TTC549 (cell line): ENCODE measurements at regions not wholly inside any gene's neighbourhood (a gene's known extent, or its start where the extent isn't known, plus 50 kb on each side); places are given as distances from the start of the nearest gene placed in this dataset.
"Not testable (repeated sequence)": the region's sequence is repeated elsewhere in the genome, so short reads cannot be mapped to it uniquely, and the experiment has no call there.

ENCODE experiments used
- FAIRE-seq: peaks from 2 replicates; lab custom pipeline; 2012; peaks lifted over from hg19 to GRCh38; lab: Jason Lieb, UNC

DNA sequence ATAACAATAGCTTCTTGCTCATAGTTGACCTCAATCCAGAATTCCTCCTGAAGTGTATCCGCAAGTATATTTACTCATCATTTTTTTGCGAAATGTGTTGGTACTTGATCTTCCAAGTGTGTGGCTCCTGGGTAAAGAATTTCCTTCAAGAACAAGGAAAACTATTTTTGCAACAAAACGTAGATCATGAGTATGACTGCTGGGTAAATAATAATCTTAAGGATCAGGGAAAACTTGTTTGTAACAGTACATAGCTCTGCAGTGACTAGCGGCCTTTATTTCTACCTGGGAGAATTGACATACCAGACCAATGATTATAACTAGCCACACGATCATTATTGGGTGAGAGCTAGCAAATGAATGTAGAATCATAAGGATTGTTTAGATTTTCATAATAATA is 1311.7 kb downstream of the ARAP2 start:
- no peak for FAIRE-seq

DNA sequence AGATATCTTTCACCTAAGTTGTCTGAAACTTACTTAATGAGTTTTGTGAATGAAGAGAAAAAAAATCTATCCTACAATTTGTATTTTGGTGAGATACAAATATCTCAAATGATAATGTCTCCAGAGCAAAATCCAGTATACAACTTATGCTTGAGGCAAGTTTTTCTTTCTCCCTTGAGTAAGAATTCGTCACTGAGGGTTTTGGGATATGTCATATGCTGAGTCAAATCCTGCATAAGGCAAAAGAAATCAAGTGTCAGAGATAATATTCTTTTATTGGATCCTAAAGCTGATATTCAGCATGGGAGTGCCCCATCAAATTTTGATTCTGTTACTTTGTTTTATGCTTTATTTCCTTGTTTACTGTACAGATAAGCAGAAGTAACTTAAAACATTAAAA is 1308.6 kb downstream of the ARAP2 start:
- no peak for FAIRE-seq

DNA sequence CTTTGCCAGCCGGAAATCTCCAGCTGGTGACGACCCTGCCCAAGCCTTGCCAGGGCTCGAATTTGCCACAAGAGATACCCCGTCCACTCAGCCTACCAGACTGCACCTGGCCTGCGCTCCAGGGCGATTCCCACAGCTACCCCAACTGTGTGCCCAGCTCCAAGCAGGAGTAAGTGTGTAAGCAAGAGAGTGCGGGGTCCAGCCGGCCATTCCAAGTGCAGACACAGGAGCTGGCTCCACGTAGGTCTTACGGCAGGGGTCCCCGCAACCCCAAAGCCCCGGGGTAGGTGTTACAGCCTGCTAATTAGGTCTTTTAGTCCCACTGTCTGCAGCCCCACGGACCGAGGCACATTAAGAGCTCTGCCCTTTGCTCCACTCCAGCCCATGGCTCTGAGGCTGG is 1305.2 kb downstream of the ARAP2 start:
- FAIRE-seq, result no peak

DNA sequence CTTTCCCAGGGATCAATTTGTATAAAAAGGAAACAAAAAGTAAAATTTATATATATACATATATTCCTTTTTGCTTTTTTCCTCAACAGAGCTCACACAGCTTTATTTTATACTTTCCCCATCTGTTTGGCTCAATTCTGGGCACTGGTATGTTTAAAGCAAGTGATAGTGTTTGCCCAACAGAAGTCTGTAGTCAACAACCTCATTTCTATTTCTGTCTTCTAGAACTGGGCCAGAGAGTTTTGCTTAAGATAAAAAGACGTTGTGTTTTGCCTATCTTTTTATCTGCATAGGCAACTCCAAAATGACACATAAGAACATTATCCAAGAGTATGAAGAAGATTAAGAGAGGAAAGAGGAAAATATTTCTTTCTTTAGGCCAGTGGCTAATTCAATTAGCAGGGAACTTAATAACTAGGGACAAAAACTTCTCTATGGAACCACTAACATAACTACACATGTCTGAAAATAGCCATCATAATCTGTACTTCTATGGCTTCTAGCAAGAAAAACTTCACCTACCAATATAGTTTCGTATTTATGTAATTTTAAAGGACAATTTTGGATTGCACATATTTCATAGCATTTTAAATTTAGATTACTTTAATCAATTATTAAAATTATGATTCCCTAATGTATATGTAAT is 1300.5 kb downstream of the ARAP2 start:
- FAIRE-seq, result no peak

DNA sequence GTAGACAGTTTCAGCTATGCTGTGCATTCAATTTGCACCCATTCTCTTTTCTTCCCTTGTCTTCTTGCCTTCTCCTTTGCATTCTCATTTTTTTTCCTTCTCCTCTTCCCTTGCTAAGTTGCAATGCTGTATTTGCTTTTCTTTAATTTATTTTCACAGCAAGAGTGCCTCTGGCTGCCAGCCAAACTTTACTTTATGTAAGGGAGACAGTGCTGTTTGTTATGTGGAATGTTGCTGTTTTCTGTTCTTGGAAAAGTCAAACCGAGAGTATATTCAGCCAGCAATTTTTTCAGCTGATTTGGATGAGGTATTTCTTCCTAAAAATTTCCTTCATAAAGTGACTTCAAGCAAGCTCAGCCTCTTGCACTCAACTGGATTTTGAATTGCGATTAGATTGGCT is 1293.4 kb downstream of the ARAP2 start:
- FAIRE-seq, result no peak

DNA sequence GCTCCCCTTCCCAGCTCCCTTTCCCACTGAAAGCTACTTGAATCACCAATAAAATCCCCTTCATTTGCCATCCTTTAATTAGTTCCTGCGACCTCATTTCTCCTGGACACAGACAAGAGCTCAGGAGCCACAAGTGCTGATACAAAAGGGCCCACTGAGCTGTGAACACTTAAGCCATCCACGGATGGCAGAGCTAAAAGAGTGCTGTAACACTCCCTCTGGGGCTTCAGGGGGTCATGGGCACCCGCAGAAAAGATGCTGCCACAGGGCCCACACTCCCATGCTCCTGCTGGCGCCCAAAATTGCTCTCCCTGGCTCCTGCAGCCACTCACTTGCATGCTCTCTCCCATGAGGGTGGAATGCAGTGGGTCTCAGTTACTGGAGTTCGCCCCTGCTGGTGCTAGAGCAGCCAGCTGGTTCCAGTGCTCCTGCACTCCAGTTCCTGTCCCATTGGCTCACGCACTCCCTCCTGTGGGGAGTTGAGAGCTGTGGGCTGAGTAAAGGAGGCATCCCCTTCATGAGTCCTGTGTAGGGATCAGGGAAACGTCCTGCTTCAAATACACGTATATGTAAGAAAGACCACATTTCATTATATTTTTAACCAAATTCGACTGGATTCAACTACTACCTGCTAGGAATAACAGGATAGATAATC is 1291.0 kb downstream of the ARAP2 start:
- no peak for FAIRE-seq

DNA sequence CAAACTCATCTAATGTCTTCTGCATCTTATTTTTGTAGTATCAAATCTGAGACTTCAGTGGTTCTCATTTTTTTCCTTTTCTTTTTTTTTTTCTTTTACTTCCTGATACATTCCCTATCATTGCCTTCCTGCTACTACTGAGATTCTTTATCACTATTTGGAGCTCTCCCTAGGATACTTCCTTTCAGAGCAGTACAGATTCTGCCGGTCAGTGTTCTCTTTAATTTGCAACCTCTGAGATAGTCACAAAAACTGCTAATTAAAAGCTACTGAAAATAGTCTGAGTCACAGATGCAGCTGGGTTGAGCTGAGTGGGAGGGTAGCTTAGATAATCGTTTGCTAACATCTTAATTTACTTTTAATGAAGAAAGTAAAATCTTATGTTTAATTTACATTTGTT is 1279.7 kb downstream of the ARAP2 start:
- FAIRE-seq, result no peak

DNA sequence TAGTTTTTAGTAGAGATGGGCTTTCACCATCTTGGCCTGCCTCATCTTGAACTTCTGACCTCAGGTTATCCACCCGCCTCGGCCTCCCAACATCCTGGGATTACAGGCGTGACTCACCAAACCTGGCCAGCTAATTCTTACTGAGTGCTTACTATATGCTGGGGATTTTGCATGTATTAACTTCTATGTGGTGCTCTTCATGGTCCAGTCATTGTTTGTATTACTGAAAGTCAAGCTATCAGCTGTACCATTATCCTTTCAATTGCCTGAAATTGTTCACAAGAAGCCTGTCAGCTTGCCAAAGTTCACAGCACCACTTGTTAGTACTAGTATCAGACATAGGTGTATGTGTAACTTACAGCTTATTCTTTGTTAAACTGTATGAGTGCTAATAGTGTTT is 1272.1 kb downstream of the ARAP2 start:
- no peak for FAIRE-seq

DNA sequence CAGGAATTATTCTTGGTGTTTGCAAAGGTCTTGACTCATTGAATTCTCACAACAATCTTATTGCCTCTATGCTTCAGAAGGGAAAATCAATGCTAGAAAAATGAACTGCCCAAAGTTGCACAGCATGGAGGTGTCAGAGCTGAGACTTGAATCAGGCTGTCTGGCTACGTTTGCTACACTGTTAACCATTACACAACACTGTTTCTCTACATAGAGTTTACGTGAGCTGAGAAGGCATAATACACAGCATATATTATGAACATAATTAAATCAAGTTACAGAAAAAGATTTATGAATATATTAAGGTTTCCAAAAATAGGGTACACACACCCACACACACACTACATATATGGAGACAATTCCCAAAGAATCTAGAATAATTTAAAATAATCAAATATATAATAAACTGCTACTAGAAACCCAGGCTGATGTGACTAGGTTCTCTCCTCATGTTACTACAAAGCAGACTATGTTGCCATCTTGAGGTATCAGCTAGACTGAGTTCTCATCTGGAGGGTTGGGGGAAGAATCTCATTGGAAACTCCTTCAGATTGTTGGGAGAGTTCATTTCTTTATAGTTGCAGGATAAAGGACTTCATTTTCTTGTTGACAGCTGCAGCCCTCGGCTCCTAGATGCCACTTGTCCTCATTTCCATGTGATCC is 1270.5 kb downstream of the ARAP2 start:
- no peak for FAIRE-seq

DNA sequence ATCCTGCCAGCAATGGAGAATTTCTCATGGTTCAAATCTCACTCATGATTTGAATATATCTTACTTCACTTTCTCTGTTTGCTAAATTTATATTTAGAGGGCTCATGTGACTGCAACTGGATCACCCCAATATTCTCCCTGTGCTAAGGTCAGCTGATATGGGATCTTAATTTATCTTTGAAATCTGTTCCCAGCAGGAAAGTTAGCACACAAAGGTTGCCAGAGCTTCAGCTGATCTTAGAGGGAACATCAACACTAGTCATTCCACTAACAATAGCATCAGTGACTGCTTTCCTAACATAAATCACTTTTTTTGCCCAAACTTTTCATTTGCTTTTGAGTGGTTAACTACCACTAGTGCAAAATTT is 1270.0 kb downstream of the ARAP2 start:
- no peak for FAIRE-seq

DNA sequence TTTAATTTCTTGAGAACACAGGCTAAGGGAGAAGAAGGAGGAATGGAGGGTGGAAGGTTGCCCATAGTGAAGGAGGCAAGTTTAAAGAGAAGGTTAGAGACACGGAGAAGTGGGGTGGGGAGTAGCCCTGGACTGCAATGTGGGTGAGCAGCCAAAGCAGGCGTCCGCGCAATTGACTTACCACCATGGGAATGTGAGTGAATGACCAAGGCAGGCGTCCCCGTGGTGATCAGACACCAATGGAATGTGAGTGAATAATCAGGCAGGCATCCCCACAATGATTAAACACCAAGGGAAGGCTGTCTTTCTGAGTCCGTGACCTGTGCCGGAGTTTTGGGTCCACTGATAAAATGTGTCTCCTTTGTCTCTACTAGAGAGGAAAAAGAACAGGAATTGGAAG is 1223.1 kb downstream of the ARAP2 start:
- FAIRE-seq, result not testable (repeated sequence)

DNA sequence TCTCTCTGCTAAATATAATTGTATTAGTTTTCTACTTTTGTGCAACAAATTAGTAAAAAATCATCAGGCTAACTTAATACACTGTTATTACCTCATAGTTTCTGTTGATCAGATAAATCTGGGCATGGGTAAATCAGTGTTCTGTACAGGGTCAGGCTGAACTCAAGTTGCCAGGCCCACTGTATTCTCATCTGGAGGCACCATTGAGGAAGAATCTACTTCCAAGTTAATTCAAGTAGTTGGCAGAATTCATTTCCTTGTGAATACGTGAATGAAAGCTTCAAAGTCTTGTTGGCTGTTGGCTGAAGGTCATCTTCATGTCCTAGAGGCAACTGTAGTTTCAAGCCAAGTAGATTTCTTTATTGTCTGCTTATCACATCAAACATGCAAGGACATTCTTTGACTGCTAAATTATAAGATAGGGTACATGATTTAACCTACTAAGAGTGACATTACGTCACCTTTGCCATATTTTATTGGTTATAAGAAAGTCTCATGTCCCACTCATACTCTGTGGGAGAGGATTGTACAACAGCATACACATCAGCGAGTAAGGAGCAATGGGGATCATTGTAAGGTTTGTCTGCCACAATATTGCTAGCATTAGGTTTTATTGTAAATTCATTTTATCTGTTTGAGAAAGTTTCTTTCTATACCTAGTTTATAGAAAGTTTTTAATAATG is 1219.0 kb downstream of the ARAP2 start:
- FAIRE-seq, result no peak

DNA sequence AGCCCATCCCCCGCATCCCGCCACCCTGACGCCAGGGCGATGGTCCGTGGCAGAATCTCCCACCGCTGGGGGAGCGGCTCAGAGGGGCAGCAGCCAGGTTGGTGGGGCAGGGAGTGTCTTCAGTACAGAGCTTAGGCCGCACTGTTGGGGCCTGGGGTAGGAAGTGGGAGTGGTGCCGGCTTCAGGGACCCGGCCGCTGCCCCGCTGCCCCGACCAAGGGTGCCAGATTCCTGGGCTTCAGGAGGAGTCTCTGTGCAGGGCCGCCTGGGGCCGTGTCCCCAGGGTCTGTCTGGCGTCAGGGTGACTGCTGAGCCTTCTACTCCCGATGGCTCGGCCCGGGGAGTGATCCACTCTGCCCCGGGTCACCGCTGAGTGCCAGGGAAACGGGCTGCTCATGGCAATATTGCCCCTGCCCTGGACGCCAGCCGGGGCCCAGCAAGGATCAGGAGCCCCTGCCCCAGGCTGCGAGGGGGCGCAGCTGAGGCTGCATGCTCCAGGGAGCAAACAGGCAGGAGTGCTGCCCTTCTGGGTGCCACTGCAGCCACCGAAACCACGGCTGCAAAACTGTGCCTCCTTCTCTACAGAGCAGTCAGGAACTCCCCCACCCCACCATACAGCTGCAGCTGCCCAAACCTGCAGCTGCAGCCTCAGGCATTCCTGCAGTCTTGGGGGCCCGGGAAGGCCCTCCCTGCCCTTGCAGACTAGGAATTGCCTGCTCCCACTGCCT is 1206.1 kb downstream of the ARAP2 start:
- FAIRE-seq, result no peak

DNA sequence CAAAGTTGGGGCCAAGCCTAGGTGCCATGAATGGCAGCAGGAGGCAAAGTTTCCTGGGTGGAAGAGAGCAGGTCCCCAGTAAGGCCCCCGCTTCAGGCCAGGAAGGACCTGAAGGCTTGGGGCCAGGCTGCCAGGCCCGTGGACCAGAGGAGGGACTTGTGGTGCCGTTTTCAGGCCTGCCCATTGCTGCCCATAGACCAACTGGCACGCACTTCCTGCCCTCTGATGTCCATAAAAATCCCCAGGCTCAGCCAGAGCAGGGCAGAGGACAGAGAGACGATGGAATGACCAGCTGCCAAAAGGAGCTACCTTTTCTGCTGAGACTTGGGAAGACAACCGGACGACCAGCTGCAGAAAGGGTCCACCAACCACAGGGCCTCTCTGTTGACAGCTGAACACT is 1205.5 kb downstream of the ARAP2 start:
- no peak for FAIRE-seq

DNA sequence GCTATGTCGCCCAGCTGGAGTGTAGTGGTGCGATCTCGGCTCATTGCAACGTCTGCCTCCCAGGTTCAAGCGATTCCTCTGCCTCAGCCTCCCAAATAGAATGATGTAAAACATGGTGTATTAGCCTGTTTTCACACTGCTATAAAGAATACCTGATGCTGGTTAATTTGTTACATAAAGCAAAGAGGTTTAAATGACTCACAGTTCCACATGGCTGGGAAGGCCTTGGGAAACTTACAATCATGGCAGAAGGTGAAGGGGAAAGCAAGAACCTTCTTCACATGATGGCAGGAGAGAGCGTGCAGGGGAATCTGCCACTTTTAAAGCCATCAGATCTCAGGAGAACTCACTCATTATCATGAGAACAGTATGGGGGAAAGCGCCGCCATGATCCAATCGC is 1191.8 kb downstream of the ARAP2 start:
- no peak for FAIRE-seq

DNA sequence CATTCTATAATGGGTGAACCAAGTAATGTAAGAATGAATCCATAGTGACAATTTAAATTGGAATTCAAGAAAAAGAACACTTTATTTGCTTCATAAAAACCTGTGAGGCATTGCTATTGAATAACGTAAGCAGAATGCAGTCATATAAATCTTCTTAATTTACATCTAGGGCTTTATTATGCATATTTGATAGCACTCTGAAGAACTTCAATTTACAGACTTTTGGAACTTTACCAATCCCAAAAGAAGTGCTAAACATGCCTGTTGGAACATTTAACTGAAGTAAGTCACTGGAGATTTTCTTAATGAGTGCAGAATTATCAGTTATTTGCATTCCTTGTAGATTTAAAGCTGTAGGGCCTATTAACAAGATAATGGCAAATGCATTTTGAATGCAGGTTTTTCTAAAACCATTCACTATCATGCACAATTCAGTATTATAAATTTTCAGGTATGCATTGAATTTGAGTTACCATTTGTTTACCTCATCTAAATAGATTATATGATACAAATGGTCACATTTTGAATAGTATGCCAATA is 1181.2 kb downstream of the ARAP2 start:
- FAIRE-seq, result no peak

DNA sequence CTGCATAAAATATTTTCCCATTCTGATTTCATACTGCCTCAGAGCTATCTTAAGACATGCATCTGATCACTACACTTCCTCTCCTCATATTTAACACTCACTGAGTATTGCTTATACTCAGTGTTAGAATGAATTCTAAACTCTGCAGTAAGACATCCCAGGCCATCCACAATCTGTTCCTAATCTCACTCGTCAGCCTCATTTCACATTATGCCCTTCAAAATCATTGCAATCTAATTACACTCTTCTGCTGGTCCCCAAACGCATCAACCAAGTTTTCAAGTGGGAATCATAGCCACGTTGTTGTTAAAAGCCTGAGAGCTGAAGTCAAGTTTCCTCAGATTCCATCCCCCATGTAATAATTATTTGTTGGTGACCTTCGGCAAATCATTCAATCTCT is 1177.9 kb downstream of the ARAP2 start:
- FAIRE-seq, result no peak

DNA sequence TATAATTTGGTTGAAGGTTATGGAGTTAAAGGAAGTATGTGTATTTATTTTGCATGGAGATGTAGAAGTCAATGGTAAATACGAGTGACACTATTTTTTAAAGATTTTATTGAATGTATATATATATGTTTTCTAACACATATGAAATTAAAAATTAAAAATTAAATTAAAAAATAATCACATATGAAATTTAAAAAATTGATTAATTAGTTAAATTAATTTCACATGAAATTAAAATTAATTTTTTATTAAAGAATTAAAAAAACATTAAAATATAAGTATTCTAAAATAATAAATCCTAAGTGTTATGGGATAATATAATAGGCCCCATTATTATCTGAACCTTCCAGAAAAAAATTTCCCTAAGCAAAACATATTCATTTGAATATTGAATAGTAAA is 1163.5 kb downstream of the ARAP2 start:
- FAIRE-seq, result peak; percentile 89

DNA sequence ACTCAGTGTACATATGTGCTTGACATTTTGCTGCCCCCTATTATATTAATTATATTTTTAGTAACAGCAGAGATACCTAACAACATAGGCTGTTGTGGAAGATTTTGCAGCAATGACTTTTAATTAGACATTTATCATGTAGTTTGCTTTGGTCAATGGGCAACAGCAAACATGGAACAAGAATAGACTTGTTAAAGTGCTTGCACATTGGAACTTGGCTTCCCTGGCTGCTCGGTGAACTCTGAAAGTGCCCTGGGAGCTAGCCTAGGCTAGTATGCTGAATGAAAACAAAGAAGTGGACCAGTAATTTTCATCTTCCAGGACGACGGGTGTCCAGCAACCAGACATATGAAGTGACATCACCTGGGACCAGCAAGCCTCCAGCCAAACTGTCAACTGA is 1157.1 kb downstream of the ARAP2 start:
- FAIRE-seq, result no peak

DNA sequence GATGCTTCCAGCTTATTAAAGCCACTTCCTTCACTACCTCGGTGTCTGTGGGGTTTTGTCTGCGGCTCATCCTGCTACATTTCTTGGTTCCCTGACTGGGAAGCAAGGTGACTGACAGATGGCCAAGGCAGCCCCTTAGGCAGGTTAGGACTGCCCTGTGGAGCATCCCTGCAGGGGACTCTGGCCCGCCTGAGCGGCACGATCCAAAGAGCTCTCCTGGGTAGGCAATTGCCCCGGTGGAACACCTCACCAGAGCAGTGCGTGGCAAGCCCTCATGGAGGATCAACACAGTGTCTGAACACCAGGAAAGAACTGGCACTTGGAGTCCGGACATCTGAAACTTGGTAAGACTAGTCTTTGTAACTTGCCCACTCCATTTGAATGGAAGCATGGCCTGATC is 1143.4 kb downstream of the ARAP2 start:
- no peak for FAIRE-seq

DNA sequence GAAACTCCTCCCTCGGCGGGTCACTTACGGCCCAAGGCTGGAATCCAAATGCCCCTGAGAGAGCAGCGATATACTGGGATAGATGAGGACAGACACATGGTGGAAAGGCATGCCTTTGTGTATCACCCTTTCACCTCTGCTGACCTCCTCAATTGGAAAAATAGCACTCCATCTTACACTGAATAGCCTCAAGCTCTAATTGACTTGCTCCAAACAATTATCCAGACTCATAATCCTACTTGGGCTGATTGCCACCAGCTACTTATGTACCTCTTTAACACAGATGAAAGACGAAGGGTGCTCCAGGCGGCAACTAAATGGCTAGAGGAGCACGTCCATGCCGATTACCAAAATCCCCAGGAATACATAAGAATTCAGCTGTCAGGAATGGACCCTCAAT is 1142.2 kb downstream of the ARAP2 start:
- FAIRE-seq, result no peak

DNA sequence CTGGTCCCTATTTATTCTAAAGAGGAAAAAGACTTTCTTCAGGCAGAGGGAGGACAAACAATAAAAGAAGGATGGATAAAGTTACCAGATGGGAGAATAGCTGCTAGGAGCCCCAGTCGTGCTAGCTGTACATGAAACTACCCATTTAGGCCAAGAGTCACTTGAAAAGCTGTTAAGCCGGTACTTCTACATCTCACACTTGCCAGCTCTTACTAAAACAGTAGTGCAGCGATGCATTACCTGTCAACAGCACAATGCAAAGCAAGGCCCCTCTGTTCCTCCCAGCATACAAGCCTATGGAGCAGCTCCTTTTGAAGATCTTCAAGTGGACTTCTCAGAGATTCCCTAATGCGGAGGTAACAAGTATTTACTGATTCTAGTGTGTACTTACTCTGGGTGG is 1138.8 kb downstream of the ARAP2 start:
- FAIRE-seq, result no peak
